Pons (tissue), 1 donor: ENCODE measurements at regions not wholly inside any gene's neighbourhood (a gene's known extent, or its start where the extent isn't known, plus 50 kb on each side); places are given as distances from the start of the nearest gene placed in this dataset.
A peak's percentile ranks its signal among the peaks of the same experiment; 100 is the strongest.

Experiments
- DNase-seq: peaks from one replicate; pipeline ENCODE4 v3.0.0-alpha.2; 2016; ENCODE audit warnings: low spot score

- no peak for DNase-seq
These were observed 304.1 kb upstream of the KIRREL3 start for GRCh38 chr11:127304634-127305033.

GRCh38 chr11:127288926-127289325, 288.4 kb upstream of the KIRREL3 start:
- no peak for DNase-seq

GRCh38 chr11:127281534-127281933, 281.0 kb upstream of the KIRREL3 start:
- DNase-seq, result no peak

GRCh38 chr11:127275774-127276173, 275.2 kb upstream of the KIRREL3 start:
- DNase-seq, result no peak

- no peak for DNase-seq
These were observed 273.7 kb upstream of the KIRREL3 start for GRCh38 chr11:127274328-127274676.

GRCh38 chr11:127273593-127274327, 273.2 kb upstream of the KIRREL3 start:
- no peak for DNase-seq

GRCh38 chr11:127270851-127271250, 270.3 kb upstream of the KIRREL3 start:
- DNase-seq, result peak; percentile 52

- no peak for DNase-seq
These were observed 269.3 kb upstream of the KIRREL3 start for GRCh38 chr11:127269911-127270310.

GRCh38 chr11:127268932-127269331, 268.4 kb upstream of the KIRREL3 start:
- no peak for DNase-seq

GRCh38 chr11:127268521-127268920, 268.0 kb upstream of the KIRREL3 start:
- no peak for DNase-seq

GRCh38 chr11:127259102-127259501, 258.5 kb upstream of the KIRREL3 start:
- DNase-seq, result no peak

- no peak for DNase-seq
These were observed 254.6 kb upstream of the KIRREL3 start for GRCh38 chr11:127255209-127255608.

GRCh38 chr11:127252321-127252720, 251.8 kb upstream of the KIRREL3 start:
- peak; percentile 82 for DNase-seq

GRCh38 chr11:127249576-127249975, 249.0 kb upstream of the KIRREL3 start:
- no peak for DNase-seq

GRCh38 chr11:127248476-127248875, 247.9 kb upstream of the KIRREL3 start:
- no peak for DNase-seq

GRCh38 chr11:127247261-127247851, 246.8 kb upstream of the KIRREL3 start:
- no peak for DNase-seq

GRCh38 chr11:127242676-127243075, 242.1 kb upstream of the KIRREL3 start:
- no peak for DNase-seq

GRCh38 chr11:127238321-127238720, 237.8 kb upstream of the KIRREL3 start:
- no peak for DNase-seq

GRCh38 chr11:127236776-127237175, 236.2 kb upstream of the KIRREL3 start:
- no peak for DNase-seq

- no peak for DNase-seq
These were observed 233.4 kb upstream of the KIRREL3 start for GRCh38 chr11:127233998-127234397.

GRCh38 chr11:127230392-127230791, 229.8 kb upstream of the KIRREL3 start:
- DNase-seq, result no peak

- no peak for DNase-seq
These were observed 226.4 kb upstream of the KIRREL3 start for GRCh38 chr11:127226949-127227348.

GRCh38 chr11:127226380-127226779, 225.8 kb upstream of the KIRREL3 start:
- no peak for DNase-seq

- DNase-seq, result no peak
These were observed 225.0 kb upstream of the KIRREL3 start for GRCh38 chr11:127225619-127226018.
